ENCODE measurements at regions not wholly inside any gene's neighbourhood (a gene's known extent, or its start where the extent isn't known, plus 50 kb on each side); places are given as distances from the start of the nearest gene placed in this dataset.

DNA sequence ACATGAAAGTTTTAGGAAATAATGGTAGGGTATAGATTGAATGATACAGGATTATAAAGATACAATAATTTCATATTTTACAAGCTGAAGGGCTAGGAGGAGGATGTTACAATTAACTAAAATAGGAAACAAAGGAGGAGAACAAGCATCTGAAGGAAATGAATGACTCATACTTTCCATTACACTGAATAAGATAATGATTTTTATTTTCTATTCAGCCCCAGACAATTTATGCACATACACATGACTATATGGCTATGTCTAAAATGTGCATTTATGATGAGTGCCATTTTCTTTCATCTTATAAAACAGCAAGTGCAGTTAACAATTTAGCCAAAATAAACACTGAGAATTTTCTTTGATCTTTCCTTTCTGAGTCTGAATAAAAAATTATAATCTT lies 994.6 kb upstream of the ADGRB3 start:
- ChIA-PET CTCF (no interaction called here), POLR2A (no interaction called here)
- no peak for DNase-seq (ENCODE audit: extremely low spot score)
- no peak for TF ChIP-seq HDGF (IDR thresholded peaks at IDR 0.05; ENCODE audit: borderline replicate concordance)
- TF ChIP-seq, protein P1, sequence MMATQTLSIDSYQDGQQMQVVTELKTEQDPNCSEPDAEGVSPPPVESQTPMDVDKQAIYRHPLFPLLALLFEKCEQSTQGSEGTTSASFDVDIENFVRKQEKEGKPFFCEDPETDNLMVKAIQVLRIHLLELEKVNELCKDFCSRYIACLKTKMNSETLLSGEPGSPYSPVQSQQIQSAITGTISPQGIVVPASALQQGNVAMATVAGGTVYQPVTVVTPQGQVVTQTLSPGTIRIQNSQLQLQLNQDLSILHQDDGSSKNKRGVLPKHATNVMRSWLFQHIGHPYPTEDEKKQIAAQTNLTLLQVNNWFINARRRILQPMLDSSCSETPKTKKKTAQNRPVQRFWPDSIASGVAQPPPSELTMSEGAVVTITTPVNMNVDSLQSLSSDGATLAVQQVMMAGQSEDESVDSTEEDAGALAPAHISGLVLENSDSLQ (IDR thresholded peaks at IDR 0.05), result no peak
- TF ChIP-seq FOXM1 (IDR thresholded peaks at IDR 0.05; ENCODE audit: borderline replicate concordance), result no peak
- TF ChIP-seq ELF4 (IDR thresholded peaks at IDR 0.05), result no peak
- no peak for TF ChIP-seq TARDBP (IDR thresholded peaks at IDR 0.05)
- TF ChIP-seq ARNT (IDR thresholded peaks at IDR 0.05), result no peak
- TF ChIP-seq FOXK2 (IDR thresholded peaks at IDR 0.05), result no peak
- no peak for TF ChIP-seq CTBP1 (IDR thresholded peaks at IDR 0.05; ENCODE audit: borderline replicate concordance)

DNA sequence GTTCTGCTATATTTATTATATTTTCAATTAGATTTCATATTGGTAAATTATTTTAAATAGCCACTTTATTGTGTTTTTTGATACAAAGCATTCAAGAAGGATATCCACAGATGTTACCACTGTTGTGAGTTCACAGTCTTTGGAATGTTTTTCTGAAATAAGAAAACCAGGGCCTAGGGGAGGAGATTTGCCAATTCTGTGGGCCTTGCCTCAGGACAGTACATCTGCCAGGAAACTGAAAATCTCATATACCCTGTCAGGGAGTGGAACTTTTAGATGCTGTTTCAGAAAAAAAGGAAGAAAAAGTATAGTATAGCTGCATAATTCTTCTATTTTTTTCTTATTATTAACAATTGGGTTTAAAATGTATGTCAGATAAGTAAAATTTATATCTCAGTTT lies 995.9 kb upstream of the ADGRB3 start:
- no peak for DNase-seq (ENCODE audit: extremely low spot score)
- POLR2A ChIA-PET, result no interaction called here
- TF ChIP-seq TARDBP (IDR thresholded peaks at IDR 0.05), result no peak
- TF ChIP-seq ARNT (IDR thresholded peaks at IDR 0.05), result no peak
- TF ChIP-seq ELF4 (IDR thresholded peaks at IDR 0.05), result no peak
- no peak for TF ChIP-seq BHLHE40 (IDR thresholded peaks at IDR 0.05; ENCODE audit: borderline replicate concordance)
- TF ChIP-seq SUZ12 (IDR thresholded peaks at IDR 0.05), result no peak
- TF ChIP-seq L3MBTL2 (conservative IDR thresholded peaks at IDR 0.05), result no peak
- TF ChIP-seq NFRKB (IDR thresholded peaks at IDR 0.05), result no peak
- TF ChIP-seq FOXK2 (IDR thresholded peaks at IDR 0.05), result no peak
- CTCF ChIA-PET, result no interaction called here

DNA sequence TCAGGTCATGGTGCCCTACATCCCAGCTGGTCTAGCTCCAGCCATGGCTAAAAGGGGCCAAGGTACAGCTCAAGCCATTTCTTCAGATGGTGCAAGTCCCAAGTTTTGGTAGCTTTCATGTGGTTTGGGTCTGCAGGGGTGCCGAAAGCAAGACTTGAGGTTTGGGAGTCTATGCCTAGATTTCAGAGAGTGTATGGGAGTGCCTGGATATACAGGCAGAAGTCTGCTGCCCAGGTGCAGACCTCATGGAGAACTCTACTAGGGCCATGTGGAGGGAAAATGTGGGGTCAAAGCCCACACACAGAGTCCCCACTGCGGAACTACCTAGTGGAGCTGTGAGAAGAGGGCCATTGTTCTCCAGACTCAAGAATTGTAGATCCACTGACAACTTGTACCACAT lies 1000.9 kb upstream of the ADGRB3 start:
- CTCF ChIA-PET, result no interaction called here
- no peak for TF ChIP-seq SP1 (IDR thresholded peaks at IDR 0.05)
- no peak for TF ChIP-seq FOXM1 (IDR thresholded peaks at IDR 0.05; ENCODE audit: borderline replicate concordance)
- TF ChIP-seq FOXK2 (IDR thresholded peaks at IDR 0.05), result no peak
- no peak for DNase-seq (ENCODE audit: extremely low spot score)
- POLR2A ChIA-PET, result no interaction called here

DNA sequence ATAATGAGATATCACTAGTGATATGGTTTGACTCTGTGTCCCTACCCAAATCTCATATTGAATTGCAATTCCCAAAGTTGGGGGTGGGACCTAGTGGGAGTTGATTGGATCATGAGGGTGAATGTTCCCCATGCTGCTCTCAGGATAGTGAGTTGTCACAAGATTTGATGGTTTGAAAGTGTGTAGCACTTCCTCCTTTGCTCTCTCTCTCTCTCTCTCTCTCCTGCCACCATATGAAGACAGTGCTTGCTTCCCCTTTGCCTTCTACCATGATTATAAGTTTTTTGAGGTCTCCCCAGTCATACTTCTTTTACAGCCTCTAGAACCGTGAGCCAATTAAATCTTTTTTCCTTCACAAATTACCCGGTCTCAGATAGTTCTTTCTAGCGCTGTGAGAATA lies 1002.0 kb upstream of the ADGRB3 start:
- TF ChIP-seq HDGF (IDR thresholded peaks at IDR 0.05; ENCODE audit: borderline replicate concordance) (no peak), BHLHE40 (IDR thresholded peaks at IDR 0.05; ENCODE audit: borderline replicate concordance) (no peak), CTBP1 (IDR thresholded peaks at IDR 0.05; ENCODE audit: borderline replicate concordance) (no peak), SUZ12 (IDR thresholded peaks at IDR 0.05) (no peak), NFRKB (IDR thresholded peaks at IDR 0.05) (no peak), ARNT (IDR thresholded peaks at IDR 0.05) (no peak), FOXM1 (IDR thresholded peaks at IDR 0.05; ENCODE audit: borderline replicate concordance) (no peak), LEF1 (IDR thresholded peaks at IDR 0.05; ENCODE audit: borderline replicate concordance) (no peak)
- DNase-seq (ENCODE audit: extremely low spot score), result no peak
- ChIA-PET POLR2A (no interaction called here), CTCF (no interaction called here)

DNA sequence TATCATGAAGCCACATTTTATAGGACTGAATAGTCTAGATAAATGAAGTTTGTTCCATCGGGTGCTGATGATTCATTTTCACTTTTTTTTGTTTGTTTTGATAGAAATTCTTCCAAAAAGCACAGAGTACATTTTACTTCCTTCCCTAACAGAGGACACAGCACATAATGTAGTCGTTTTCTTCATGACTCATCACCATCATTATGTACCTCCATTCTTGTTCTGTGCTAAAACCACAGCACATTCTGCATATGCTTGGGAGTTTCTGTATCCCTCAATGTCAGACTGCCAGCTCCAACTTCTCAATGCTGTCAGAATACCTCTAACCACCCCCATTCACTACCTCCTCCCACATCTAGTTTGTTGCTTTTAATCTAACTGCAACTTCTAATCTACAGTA lies 1004.9 kb upstream of the ADGRB3 start:
- CTCF ChIA-PET, result no interaction called here
- TF ChIP-seq SP1 (IDR thresholded peaks at IDR 0.05) (no peak), FOXA1 (IDR thresholded peaks at IDR 0.05) (no peak)
- POLR2A ChIA-PET, result no interaction called here
- no peak for DNase-seq (ENCODE audit: extremely low spot score)

DNA sequence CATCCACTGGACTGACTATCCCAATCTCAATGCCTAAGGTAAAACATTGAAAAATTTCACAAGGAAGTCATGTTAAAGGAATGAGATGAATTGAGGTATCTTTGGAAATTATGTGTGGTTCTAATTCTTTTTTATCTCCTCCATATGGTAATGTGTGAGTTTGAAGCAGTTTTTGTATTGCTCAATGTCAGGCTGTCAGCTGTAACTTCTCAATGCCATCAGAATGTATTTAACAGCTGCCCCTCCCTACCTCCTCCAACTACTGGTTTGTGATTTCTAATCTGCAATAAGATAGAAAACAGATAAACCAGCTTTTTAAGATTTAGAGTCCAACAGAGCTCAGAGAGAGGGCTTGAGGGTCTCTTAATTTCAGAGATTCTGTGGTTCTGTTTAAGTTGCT lies 1005.8 kb upstream of the ADGRB3 start:
- TF ChIP-seq HDGF (IDR thresholded peaks at IDR 0.05; ENCODE audit: borderline replicate concordance), result no peak
- no peak for TF ChIP-seq SP1 (IDR thresholded peaks at IDR 0.05)
- TF ChIP-seq FOXM1 (IDR thresholded peaks at IDR 0.05; ENCODE audit: borderline replicate concordance), result no peak
- TF ChIP-seq, protein P1 (IDR thresholded peaks at IDR 0.05), result no peak
- TF ChIP-seq TARDBP (IDR thresholded peaks at IDR 0.05), result no peak
- TF ChIP-seq BHLHE40 (IDR thresholded peaks at IDR 0.05; ENCODE audit: borderline replicate concordance), result no peak
- no peak for TF ChIP-seq SUZ12 (IDR thresholded peaks at IDR 0.05)
- TF ChIP-seq ZNF384 (IDR thresholded peaks at IDR 0.05), result no peak
- no peak for TF ChIP-seq FOXA1 (IDR thresholded peaks at IDR 0.05)
- TF ChIP-seq ELF4 (IDR thresholded peaks at IDR 0.05), result no peak
- TF ChIP-seq L3MBTL2 (conservative IDR thresholded peaks at IDR 0.05), result no peak
- TF ChIP-seq CTBP1 (IDR thresholded peaks at IDR 0.05; ENCODE audit: borderline replicate concordance), result no peak
- no peak for DNase-seq (ENCODE audit: extremely low spot score)
- ChIA-PET POLR2A (no interaction called here), CTCF (no interaction called here)

DNA sequence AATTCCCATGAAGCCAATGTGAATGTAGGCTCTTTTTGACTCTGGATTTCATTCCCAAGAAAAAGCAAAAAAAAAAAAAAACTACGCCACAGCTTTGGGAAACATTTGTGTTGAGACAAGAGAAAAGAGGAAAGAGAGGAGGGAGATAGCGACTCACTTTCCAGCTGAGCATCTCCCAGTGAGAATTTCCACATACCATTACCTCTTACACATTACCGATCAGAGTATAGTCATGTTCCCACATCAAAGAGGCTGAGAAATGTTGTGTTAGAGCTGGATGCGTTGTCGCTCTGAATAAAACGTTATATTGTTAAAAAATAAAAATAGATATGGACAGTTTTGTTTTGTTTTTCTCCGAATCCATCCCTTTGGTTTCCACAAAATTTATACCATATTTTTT lies 1019.3 kb upstream of the ADGRB3 start:
- no peak for DNase-seq (ENCODE audit: extremely low spot score)
- ChIA-PET CTCF (no interaction called here), POLR2A (no interaction called here)

More for the DNA sequence above, 1019.3 kb upstream of the ADGRB3 start:
- no peak for TF ChIP-seq L3MBTL2 (conservative IDR thresholded peaks at IDR 0.05)
- no peak for TF ChIP-seq NFRKB (IDR thresholded peaks at IDR 0.05)
- no peak for TF ChIP-seq BHLHE40 (IDR thresholded peaks at IDR 0.05; ENCODE audit: borderline replicate concordance)
- TF ChIP-seq CTBP1 (IDR thresholded peaks at IDR 0.05; ENCODE audit: borderline replicate concordance), result no peak
- no peak for TF ChIP-seq SUZ12 (IDR thresholded peaks at IDR 0.05)
- no peak for TF ChIP-seq FOXK2 (IDR thresholded peaks at IDR 0.05)
- no peak for TF ChIP-seq ZNF384 (IDR thresholded peaks at IDR 0.05)
- TF ChIP-seq FOXA1 (IDR thresholded peaks at IDR 0.05), result no peak
- TF ChIP-seq SP1 (IDR thresholded peaks at IDR 0.05), result no peak
- TF ChIP-seq, protein P1 (IDR thresholded peaks at IDR 0.05), result no peak
- TF ChIP-seq ARNT (IDR thresholded peaks at IDR 0.05), result no peak
- no peak for TF ChIP-seq LEF1 (IDR thresholded peaks at IDR 0.05; ENCODE audit: borderline replicate concordance)
- no peak for TF ChIP-seq ELF4 (IDR thresholded peaks at IDR 0.05)
